ENCODE measurements at regions not wholly inside any gene's neighbourhood (a gene's known extent, or its start where the extent isn't known, plus 50 kb on each side); places are given as distances from the start of the nearest gene placed in this dataset.
A peak's percentile ranks its signal among the peaks of the same experiment; 100 is the strongest.

- no peaks in the 10 kb centered on the region for H3K9me3 ChIP-seq (ENCODE audit: control insufficient read depth, low read length)
- no peak overlapping the region for H3K4me3 ChIP-seq (ENCODE audit: low read length)
- peaks cover 68% of the 10 kb centered on the region for H3K4me1 ChIP-seq (ENCODE audit: control insufficient read depth, insufficient read depth, low read length)
- peak overlapping the region; percentile 67 for H3K9ac ChIP-seq (ENCODE audit: low read length)
- H3K36me3 ChIP-seq (ENCODE audit: control insufficient read depth, insufficient read depth, low read length, severe bottlenecking): no peaks in the 10 kb centered on the region
- no peaks in the 10 kb centered on the region for H3K27me3 ChIP-seq (replicated peaks; ENCODE audit: control insufficient read depth, insufficient read depth, low read length)
- peak; percentile 67 for DNase-seq (ENCODE audit: low read depth)
Measured at GRCh38 chr7:116327752-116328151, 117.4 kb downstream of the TES start.

GRCh38 chr7:116328161-116328560, 117.8 kb downstream of the TES start:
- Histone ChIP-seq H3K4me3 (ENCODE audit: low read length) (no peak overlapping the region), H3K9me3 (ENCODE audit: control insufficient read depth, low read length) (no peaks in the 10 kb centered on the region), H3K36me3 (ENCODE audit: control insufficient read depth, insufficient read depth, low read length, severe bottlenecking) (no peaks in the 10 kb centered on the region), H3K27me3 (replicated peaks; ENCODE audit: control insufficient read depth, insufficient read depth, low read length) (no peaks in the 10 kb centered on the region), H3K9ac (ENCODE audit: low read length) (peak overlapping the region; percentile 67), H3K4me1 (ENCODE audit: control insufficient read depth, insufficient read depth, low read length) (peaks cover 72% of the 10 kb centered on the region)
- DNase-seq (ENCODE audit: low read depth): no peak

- H3K4me1 ChIP-seq (ENCODE audit: control insufficient read depth, insufficient read depth, low read length): peaks cover 70% of the 10 kb centered on the region
- peak overlapping the region; percentile 23 for H3K4me3 ChIP-seq (ENCODE audit: low read length)
- H3K9me3 ChIP-seq (ENCODE audit: control insufficient read depth, low read length): no peaks in the 10 kb centered on the region
- peak; percentile 42 for DNase-seq (ENCODE audit: low read depth)
- no peaks in the 10 kb centered on the region for H3K36me3 ChIP-seq (ENCODE audit: control insufficient read depth, insufficient read depth, low read length, severe bottlenecking)
- no peaks in the 10 kb centered on the region for H3K27me3 ChIP-seq (replicated peaks; ENCODE audit: control insufficient read depth, insufficient read depth, low read length)
- peak overlapping the region; percentile 67 for H3K9ac ChIP-seq (ENCODE audit: low read length)
Measured at GRCh38 chr7:116329686-116330503, 119.6 kb downstream of the TES start.

- Histone ChIP-seq H3K9ac (ENCODE audit: low read length) (peak overlapping the region; percentile 77), H3K4me3 (ENCODE audit: low read length) (peak overlapping the region; percentile 16), H3K36me3 (ENCODE audit: control insufficient read depth, insufficient read depth, low read length, severe bottlenecking) (no peaks in the 10 kb centered on the region), H3K9me3 (ENCODE audit: control insufficient read depth, low read length) (no peaks in the 10 kb centered on the region), H3K4me1 (ENCODE audit: control insufficient read depth, insufficient read depth, low read length) (peaks cover 60% of the 10 kb centered on the region), H3K27me3 (replicated peaks; ENCODE audit: control insufficient read depth, insufficient read depth, low read length) (no peaks in the 10 kb centered on the region)
- DNase-seq (ENCODE audit: low read depth): peak; percentile 58
Measured at GRCh38 chr7:116331020-116331419, 120.7 kb downstream of the TES start.

- H3K9me3 ChIP-seq (ENCODE audit: control insufficient read depth, low read length): no peaks in the 10 kb centered on the region
- no peak overlapping the region for H3K4me3 ChIP-seq (ENCODE audit: low read length)
- no peaks in the 10 kb centered on the region for H3K36me3 ChIP-seq (ENCODE audit: control insufficient read depth, insufficient read depth, low read length, severe bottlenecking)
- no peaks in the 10 kb centered on the region for H3K27me3 ChIP-seq (replicated peaks; ENCODE audit: control insufficient read depth, insufficient read depth, low read length)
- DNase-seq (ENCODE audit: low read depth): no peak
- H3K9ac ChIP-seq (ENCODE audit: low read length): no peak overlapping the region
- peaks cover 53% of the 10 kb centered on the region for H3K4me1 ChIP-seq (ENCODE audit: control insufficient read depth, insufficient read depth, low read length)
Measured at GRCh38 chr7:116332766-116333165, 122.4 kb downstream of the TES start.

GRCh38 chr7:116334555-116334954, 124.2 kb downstream of the TES start:
- no peak overlapping the region for H3K4me3 ChIP-seq (ENCODE audit: low read length)
- DNase-seq (ENCODE audit: low read depth): no peak
- H3K9me3 ChIP-seq (ENCODE audit: control insufficient read depth, low read length): no peaks in the 10 kb centered on the region
- no peaks in the 10 kb centered on the region for H3K36me3 ChIP-seq (ENCODE audit: control insufficient read depth, insufficient read depth, low read length, severe bottlenecking)
- no peak overlapping the region for H3K9ac ChIP-seq (ENCODE audit: low read length)
- H3K4me1 ChIP-seq (ENCODE audit: control insufficient read depth, insufficient read depth, low read length): peaks cover 42% of the 10 kb centered on the region
- no peaks in the 10 kb centered on the region for H3K27me3 ChIP-seq (replicated peaks; ENCODE audit: control insufficient read depth, insufficient read depth, low read length)

GRCh38 chr7:116337018-116337417, 126.7 kb downstream of the TES start:
- Histone ChIP-seq H3K36me3 (ENCODE audit: control insufficient read depth, insufficient read depth, low read length, severe bottlenecking) (no peaks in the 10 kb centered on the region), H3K27me3 (replicated peaks; ENCODE audit: control insufficient read depth, insufficient read depth, low read length) (no peaks in the 10 kb centered on the region), H3K4me1 (ENCODE audit: control insufficient read depth, insufficient read depth, low read length) (peaks cover 33% of the 10 kb centered on the region), H3K9ac (ENCODE audit: low read length) (no peak overlapping the region), H3K4me3 (ENCODE audit: low read length) (no peak overlapping the region), H3K9me3 (ENCODE audit: control insufficient read depth, low read length) (no peaks in the 10 kb centered on the region)
- DNase-seq (ENCODE audit: low read depth): no peak

- DNase-seq (ENCODE audit: low read depth): no peak
- Histone ChIP-seq H3K36me3 (ENCODE audit: control insufficient read depth, insufficient read depth, low read length, severe bottlenecking) (no peaks in the 10 kb centered on the region), H3K4me3 (ENCODE audit: low read length) (no peak overlapping the region), H3K9ac (ENCODE audit: low read length) (no peak overlapping the region), H3K4me1 (ENCODE audit: control insufficient read depth, insufficient read depth, low read length) (peaks cover 33% of the 10 kb centered on the region), H3K27me3 (replicated peaks; ENCODE audit: control insufficient read depth, insufficient read depth, low read length) (no peaks in the 10 kb centered on the region), H3K9me3 (ENCODE audit: control insufficient read depth, low read length) (no peaks in the 10 kb centered on the region)
Measured at GRCh38 chr7:116337800-116338199, 127.5 kb downstream of the TES start.

GRCh38 chr7:116339564-116339963, 129.2 kb downstream of the TES start:
- Histone ChIP-seq H3K4me1 (ENCODE audit: control insufficient read depth, insufficient read depth, low read length) (peaks cover 29% of the 10 kb centered on the region), H3K36me3 (ENCODE audit: control insufficient read depth, insufficient read depth, low read length, severe bottlenecking) (no peaks in the 10 kb centered on the region), H3K4me3 (ENCODE audit: low read length) (no peak overlapping the region), H3K27me3 (replicated peaks; ENCODE audit: control insufficient read depth, insufficient read depth, low read length) (no peaks in the 10 kb centered on the region), H3K9me3 (ENCODE audit: control insufficient read depth, low read length) (no peaks in the 10 kb centered on the region), H3K9ac (ENCODE audit: low read length) (peak overlapping the region; percentile 30)
- DNase-seq (ENCODE audit: low read depth): no peak

- Histone ChIP-seq H3K36me3 (ENCODE audit: control insufficient read depth, insufficient read depth, low read length, severe bottlenecking) (no peaks in the 10 kb centered on the region), H3K4me1 (ENCODE audit: control insufficient read depth, insufficient read depth, low read length) (peaks cover 29% of the 10 kb centered on the region), H3K9me3 (ENCODE audit: control insufficient read depth, low read length) (no peaks in the 10 kb centered on the region), H3K9ac (ENCODE audit: low read length) (peak overlapping the region; percentile 7), H3K27me3 (replicated peaks; ENCODE audit: control insufficient read depth, insufficient read depth, low read length) (no peaks in the 10 kb centered on the region), H3K4me3 (ENCODE audit: low read length) (no peak overlapping the region)
- no peak for DNase-seq (ENCODE audit: low read depth)
Measured at GRCh38 chr7:116340201-116340847, 130.0 kb downstream of the TES start.

- Histone ChIP-seq H3K27me3 (replicated peaks; ENCODE audit: control insufficient read depth, insufficient read depth, low read length) (no peaks in the 10 kb centered on the region), H3K9ac (ENCODE audit: low read length) (no peak overlapping the region), H3K4me1 (ENCODE audit: control insufficient read depth, insufficient read depth, low read length) (peaks cover 29% of the 10 kb centered on the region), H3K4me3 (ENCODE audit: low read length) (no peak overlapping the region), H3K36me3 (ENCODE audit: control insufficient read depth, insufficient read depth, low read length, severe bottlenecking) (no peaks in the 10 kb centered on the region), H3K9me3 (ENCODE audit: control insufficient read depth, low read length) (peaks cover 1% of the 10 kb centered on the region)
- no peak for DNase-seq (ENCODE audit: low read depth)
Measured at GRCh38 chr7:116340943-116341907, 130.9 kb downstream of the TES start.

Data from adipocyte (in vitro differentiated cells).